Breast epithelium (tissue), 4 donors: ENCODE measurements at regions not wholly inside any gene's neighbourhood (a gene's known extent, or its start where the extent isn't known, plus 50 kb on each side); places are given as distances from the start of the nearest gene placed in this dataset.

Source experiments
- DNase-seq, 2 donors: peaks; one replicate each; pipeline ENCODE4 v3.0.0-alpha.2; 2019; ENCODE audit warnings: low spot score in 2 of 2
- H3K27ac ChIP-seq, 2 donors: fragments of 200-600 bp; sonication (generic) in 1 of 2; one replicate each; pipeline ENCODE4 v1.5.1; 2016 to 2019; ENCODE audit warnings: mild to moderate bottlenecking in 1 of 2
- H3K27me3 ChIP-seq, 2 donors: fragments of 200-600 bp; sonication (generic) in 1 of 2; one replicate each; pipeline versions ENCODE4 v1.5.1 to v1.6.0; 2017 to 2019; ENCODE audit warnings: control low read depth in 1 of 2, mild to moderate bottlenecking in 1 of 2
- H3K36me3 ChIP-seq: fragments of 200-600 bp; one replicate; pipeline ENCODE4 v1.5.1; 2019
- H3K4me1 ChIP-seq, 2 donors: fragments of 200-600 bp; sonication (generic); one replicate each; pipeline ENCODE4 v1.5.1; 2016 to 2019; ENCODE audit warnings: control low read depth in 1 of 2
- H3K4me3 ChIP-seq, 3 donors: fragments of 200-600 bp; sonication (generic); 1 replicate in 2 of 3; 2 replicates in 1 of 3; pipeline ENCODE4 v1.5.1; 2016 to 2019; ENCODE audit warnings: mild to moderate bottlenecking in 3 of 3, moderate library complexity in 2 of 3
- H3K9me3 ChIP-seq, 2 donors: fragments of 200-600 bp; sonication (generic) in 1 of 2; one replicate each; pipeline ENCODE4 v1.5.1; 2016 to 2019; ENCODE audit warnings: control low read depth in 1 of 2
- POLR2A ChIP-seq: fragments of 450-650 bp; IDR thresholded peaks from one replicate; pipeline ENCODE4 v1.6.1; 2016; ENCODE audit warnings: antibody characterized with exemption, mild to moderate bottlenecking, moderate library complexity
- POLR2AphosphoS5 ChIP-seq, 3 donors: sonication (generic); formaldehyde crosslinking; IDR thresholded peaks; one replicate each; pipeline ENCODE4 v1.6.1; 2017; ENCODE audit warnings: antibody characterized with exemption in 3 of 3
- intact Hi-C: fragments of 100-400 bp; cut with DNase I; formaldehyde crosslinking; loops from one replicate; pipeline ENCODE4 v1.15.1; 2023; ENCODE audit warnings: low total_unique reads
- TF ChIP-seq, protein P1 (sequence below), 3 donors: fragments of 450-650 bp; IDR thresholded peaks; one replicate each; pipeline ENCODE4 v1.5.1; 2016 to 2017; ENCODE audit warnings: antibody characterized with exemption in 3 of 3, mild to moderate bottlenecking in 3 of 3, moderate library complexity in 3 of 3

DNA sequence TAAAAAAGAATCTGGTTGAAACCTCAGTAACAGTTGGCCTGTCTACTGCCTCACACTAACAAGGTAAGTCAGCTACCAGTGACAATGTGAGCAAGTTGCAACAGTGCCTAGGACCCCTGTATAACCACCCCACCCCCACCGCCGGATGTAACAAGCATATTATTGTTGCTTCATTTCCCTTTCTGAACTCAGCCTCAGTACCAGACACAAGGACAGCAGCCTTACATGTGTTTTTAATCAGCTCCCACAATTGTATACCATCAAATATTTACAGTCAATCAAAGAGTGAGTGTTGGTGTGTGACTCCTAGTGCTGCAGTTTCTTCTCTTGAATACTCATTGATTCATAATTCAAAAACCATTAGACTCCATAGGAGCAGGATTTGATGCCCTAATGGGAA, 96.4 kb downstream of the PYDC2 start:
- intact Hi-C loops = no loop called here
- no peak overlapping the region for H3K27ac ChIP-seq

DNA sequence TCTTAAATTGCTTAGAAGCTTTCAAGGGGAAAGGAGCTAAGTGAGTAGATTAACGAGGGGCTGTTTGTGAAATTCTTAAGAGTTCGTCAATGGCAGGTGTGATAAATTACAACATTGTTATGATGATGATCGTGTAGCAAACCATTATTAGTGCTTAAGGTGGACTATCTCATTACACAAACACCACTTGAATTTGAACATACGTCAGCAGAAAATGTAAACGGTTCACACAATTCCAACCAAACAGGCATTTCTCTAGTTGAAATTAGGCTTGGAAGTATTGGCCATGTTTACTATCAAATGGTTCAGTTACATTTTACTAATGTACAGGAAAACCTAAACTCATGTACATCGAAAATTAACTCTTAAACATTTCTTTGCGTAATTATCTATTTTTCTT, 102.8 kb downstream of the PYDC2 start:
- TF ChIP-seq POLR2A = no peak
- TF ChIP-seq, protein P1, sequence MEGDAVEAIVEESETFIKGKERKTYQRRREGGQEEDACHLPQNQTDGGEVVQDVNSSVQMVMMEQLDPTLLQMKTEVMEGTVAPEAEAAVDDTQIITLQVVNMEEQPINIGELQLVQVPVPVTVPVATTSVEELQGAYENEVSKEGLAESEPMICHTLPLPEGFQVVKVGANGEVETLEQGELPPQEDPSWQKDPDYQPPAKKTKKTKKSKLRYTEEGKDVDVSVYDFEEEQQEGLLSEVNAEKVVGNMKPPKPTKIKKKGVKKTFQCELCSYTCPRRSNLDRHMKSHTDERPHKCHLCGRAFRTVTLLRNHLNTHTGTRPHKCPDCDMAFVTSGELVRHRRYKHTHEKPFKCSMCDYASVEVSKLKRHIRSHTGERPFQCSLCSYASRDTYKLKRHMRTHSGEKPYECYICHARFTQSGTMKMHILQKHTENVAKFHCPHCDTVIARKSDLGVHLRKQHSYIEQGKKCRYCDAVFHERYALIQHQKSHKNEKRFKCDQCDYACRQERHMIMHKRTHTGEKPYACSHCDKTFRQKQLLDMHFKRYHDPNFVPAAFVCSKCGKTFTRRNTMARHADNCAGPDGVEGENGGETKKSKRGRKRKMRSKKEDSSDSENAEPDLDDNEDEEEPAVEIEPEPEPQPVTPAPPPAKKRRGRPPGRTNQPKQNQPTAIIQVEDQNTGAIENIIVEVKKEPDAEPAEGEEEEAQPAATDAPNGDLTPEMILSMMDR (IDR thresholded peaks at IDR 0.05) = no peak
- no peak for TF ChIP-seq POLR2AphosphoS5 (IDR thresholded peaks at IDR 0.05)
- H3K27me3 ChIP-seq = no peaks in the 10 kb centered on the region
- H3K4me3 ChIP-seq = no peak overlapping the region
- no peak for DNase-seq
- H3K27ac ChIP-seq = no peak overlapping the region
- no peaks in the 10 kb centered on the region for H3K9me3 ChIP-seq
- intact Hi-C loops = no loop called here
- H3K36me3 ChIP-seq = no peaks in the 10 kb centered on the region
- no peaks in the 10 kb centered on the region for H3K4me1 ChIP-seq

More for the DNA sequence above, 96.4 kb downstream of the PYDC2 start:
- no peak for DNase-seq
- TF ChIP-seq POLR2AphosphoS5 (IDR thresholded peaks at IDR 0.05) = no peak
- TF ChIP-seq, protein P1 (IDR thresholded peaks at IDR 0.05) = no peak
- no peak for TF ChIP-seq POLR2A
- Histone ChIP-seq H3K9me3 (no peaks in the 10 kb centered on the region), H3K4me3 (no peak overlapping the region), H3K4me1 (no peaks in the 10 kb centered on the region), H3K36me3 (no peaks in the 10 kb centered on the region), H3K27me3 (no peaks in the 10 kb centered on the region)

DNA sequence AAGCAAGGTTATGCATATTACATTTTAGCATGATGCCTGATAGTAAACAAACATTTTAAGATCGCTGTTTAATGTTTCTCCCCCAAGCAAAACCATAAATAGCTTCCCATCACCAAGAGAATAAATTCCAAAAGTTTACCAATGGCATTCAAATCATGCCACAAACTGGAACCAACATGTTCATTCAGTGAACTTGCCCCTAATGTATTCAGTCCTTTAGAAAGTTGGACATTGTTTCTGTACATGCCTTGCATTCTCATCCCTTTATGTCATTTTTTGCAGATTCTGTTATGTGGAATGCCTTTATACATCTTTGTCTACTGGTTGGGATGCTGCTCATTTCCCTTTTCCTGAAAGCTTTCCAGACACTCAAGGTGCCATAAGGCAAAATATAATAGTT, 105.5 kb downstream of the PYDC2 start:
- intact Hi-C loops = no loop called here
- Histone ChIP-seq H3K9me3 (no peaks in the 10 kb centered on the region), H3K4me3 (no peak overlapping the region), H3K36me3 (no peaks in the 10 kb centered on the region), H3K27ac (no peak overlapping the region), H3K27me3 (no peaks in the 10 kb centered on the region), H3K4me1 (no peaks in the 10 kb centered on the region)
- TF ChIP-seq, protein P1 (IDR thresholded peaks at IDR 0.05) = no peak
- TF ChIP-seq POLR2AphosphoS5 (IDR thresholded peaks at IDR 0.05) = no peak
- DNase-seq = no peak

DNA sequence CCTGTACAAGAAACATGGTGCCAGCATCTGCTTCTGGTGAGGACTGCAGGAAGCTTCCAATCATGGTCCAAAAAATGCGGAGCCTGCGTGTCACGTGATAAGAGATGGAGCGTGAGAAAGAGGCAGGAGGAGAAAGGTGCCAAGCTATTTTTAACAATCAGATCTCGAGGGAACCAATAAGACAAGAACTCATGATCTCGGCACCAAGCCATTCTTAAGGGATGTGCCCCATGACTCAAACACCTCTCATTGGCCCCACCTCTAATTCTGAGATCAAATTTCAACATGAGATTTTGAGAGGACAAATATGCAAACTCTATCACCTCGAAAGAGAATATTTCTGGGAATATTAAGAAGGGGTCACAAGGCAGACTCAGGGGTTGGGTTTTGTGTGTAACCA, 107.2 kb downstream of the PYDC2 start:
- Histone ChIP-seq H3K9me3 (no peaks in the 10 kb centered on the region), H3K27ac (no peak overlapping the region), H3K4me3 (no peak overlapping the region), H3K27me3 (no peaks in the 10 kb centered on the region), H3K36me3 (no peaks in the 10 kb centered on the region), H3K4me1 (no peaks in the 10 kb centered on the region)
- intact Hi-C loops = no loop called here
- no peak for DNase-seq
- TF ChIP-seq, protein P1 (IDR thresholded peaks at IDR 0.05) = no peak
- TF ChIP-seq POLR2A (no peak), POLR2AphosphoS5 (IDR thresholded peaks at IDR 0.05) (no peak)

DNA sequence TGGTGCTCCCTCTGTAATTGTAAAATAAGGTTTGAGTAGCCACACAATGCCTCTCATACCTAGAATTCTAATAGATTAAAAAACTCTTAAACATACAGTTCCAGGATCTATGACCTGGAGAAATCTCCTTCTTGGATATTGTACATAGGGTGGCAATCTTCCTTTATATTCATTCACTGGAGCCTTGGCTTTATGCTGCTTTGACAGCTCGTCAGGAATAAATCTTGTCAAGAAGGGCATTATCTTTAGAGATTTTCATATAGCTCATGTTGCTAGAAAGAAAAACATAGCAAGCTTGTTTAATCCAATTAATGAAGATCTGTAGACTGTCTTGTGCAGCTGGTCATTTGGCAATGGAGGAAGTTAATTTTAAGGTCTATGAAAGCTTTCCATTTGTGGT, 131.1 kb downstream of the PYDC2 start:
- no peak for DNase-seq
- Histone ChIP-seq H3K36me3 (no peaks in the 10 kb centered on the region), H3K27ac (no peak overlapping the region), H3K4me3 (no peak overlapping the region), H3K4me1 (no peaks in the 10 kb centered on the region), H3K27me3 (no peaks in the 10 kb centered on the region), H3K9me3 (no peaks in the 10 kb centered on the region)
- TF ChIP-seq POLR2A (no peak), POLR2AphosphoS5 (IDR thresholded peaks at IDR 0.05) (no peak)
- TF ChIP-seq, protein P1 (IDR thresholded peaks at IDR 0.05) = no peak
- intact Hi-C loops = no loop called here
